GM21390 (cell line): ENCODE measurements at regions not wholly inside any gene's neighbourhood (a gene's known extent, or its start where the extent isn't known, plus 50 kb on each side); places are given as distances from the start of the nearest gene placed in this dataset.

Source experiments
- ATAC-seq: cut with Tn5 transposase; IDR thresholded peaks from one replicate; pipeline ENCODE4 v1.9.1; 2021; ENCODE audit not compliant: unreplicated experiment

DNA sequence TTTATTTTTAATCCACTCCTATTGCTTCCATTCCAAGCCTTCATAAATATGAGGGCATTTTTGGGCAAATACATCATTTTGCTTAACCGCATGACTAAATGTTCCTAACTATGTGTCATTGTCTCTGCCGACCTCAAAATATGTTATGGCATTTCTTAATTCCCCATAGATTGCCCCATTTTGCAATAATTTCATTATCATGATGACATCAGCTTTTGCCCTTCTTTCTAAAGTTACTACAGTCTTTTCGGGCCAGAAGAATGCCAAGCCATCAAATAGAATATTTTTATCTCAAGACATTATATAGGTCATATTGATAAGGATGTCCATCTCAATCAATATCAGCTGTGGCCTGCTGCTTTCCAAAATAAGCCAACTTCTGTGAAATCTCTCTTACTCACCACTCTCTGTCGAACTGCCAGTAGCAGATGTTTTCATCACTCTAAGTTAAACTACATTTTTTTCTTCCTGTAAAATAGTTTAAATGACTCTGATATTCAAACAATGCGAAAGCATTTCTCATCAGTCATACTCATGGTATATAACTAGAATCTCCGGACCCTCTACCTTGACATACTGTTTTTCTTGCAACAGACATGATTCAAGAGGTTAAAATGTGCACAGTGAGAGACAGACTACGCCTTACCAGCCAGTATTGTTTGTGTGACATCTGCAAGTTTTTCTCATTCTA is 1254.6 kb upstream of the CELF2 start:
- ATAC-seq: no peak

DNA sequence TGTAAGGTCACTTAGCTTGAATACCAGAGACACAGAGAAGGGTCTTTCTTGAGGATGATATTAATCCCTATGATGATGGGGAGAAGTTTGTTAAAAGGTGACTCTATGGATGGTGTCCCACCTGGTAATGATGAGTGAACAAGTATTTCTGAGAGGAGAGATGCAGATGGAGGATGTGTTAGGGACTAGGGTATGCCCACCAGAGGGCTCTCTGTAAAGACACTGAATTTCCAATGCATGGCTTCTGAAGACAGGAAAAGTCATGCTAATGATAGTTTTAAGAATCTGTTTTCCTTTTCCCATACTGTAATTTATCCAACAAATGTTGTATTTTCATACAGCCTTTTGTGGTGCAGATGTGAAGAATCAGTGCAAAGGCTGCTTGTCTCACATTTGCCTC is 1250.9 kb upstream of the CELF2 start:
- no peak for ATAC-seq

DNA sequence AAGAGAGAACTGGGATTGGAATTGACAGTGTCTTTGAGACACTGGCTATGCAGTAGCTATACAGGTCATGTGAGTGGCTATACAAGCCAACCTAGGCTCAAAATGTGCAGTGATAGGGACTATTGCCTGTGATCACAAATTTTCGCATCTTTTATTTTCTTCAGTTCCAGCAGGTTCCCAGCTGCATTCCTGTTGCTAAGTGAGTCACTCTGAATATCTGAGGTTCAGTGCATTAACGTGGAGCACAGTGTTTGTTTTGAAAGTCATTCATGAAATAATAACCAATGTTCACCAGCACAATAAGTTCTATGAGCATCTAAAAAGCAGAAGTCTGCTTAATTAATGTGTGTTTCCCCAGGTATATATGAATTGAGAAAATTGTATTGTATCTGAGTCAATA is 1236.0 kb upstream of the CELF2 start:
- no peak for ATAC-seq

DNA sequence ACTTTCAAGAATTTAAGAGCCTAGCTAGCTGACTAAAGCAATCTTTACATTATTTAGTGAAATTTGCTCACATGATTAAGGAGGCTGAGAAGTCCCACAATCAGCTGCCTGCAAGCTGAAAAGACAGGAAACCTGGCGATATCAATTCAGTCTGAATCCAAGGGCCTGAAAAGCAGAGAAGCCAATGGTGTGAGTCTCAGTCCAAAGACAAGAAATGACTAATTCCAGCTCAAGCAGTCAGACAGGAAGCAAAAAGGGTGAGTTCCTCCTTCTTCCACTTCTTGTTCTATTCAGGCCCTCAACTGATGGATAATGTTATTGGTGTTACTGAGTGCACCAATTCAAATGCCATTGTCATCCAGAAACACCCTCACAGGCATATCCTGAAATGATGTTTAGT is 1231.6 kb upstream of the CELF2 start:
- no peak for ATAC-seq

DNA sequence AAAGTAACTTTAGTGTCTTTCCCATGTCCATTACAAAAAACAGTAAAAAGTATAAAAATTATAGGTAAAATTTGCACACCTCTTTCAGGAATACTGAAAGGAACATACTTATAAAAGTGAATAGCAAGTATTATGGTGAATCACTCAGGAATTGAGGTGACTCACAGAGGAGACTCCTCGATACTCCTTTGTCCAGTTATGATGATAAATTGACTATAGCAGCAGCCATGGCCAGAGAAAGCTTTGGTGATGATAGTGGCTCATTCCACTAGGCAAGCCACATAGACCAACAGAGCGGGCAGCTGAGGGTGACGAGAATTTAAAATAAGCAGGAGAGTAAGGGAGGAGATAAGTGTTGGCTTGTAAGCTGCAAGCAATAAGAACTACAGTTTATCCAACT is 1231.1 kb upstream of the CELF2 start:
- ATAC-seq: no peak

DNA sequence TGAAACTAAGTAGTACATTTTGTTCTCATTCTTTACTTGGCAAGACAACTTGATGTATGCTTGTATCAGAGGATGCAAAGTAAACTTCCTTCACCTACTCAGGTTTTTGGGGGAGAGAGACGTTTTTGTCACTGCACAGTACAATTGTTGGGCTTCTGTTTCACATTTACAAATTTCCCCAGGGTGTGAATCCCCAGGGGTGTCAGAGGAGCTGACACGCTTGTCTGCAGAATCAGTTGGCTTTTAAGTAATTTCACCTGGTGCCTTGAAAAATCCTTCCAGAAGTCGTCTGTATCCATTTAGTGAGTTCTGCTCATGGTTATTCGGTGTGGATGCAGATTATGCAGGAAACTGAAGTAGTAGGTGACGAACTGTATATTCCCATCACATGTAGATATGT is 1227.7 kb upstream of the CELF2 start:
- ATAC-seq: no peak

DNA sequence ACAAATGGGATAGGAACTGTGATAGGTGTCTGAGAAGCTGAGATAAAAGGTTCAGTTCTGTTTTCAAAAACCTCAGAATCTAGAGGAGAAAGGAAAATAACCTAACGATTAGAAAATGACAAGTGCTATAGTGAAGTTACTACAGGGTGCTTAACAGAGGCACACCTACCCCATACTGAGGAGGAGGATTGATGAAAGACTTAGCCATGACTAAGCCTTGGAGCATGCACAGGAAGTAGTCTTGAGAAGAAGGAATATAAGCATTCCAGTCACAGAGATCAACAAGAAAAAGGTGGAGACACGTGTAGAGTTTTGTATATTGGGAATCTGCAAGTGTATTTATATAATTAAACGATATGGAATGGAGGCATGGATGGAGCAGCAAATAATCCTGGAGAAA is 1225.5 kb upstream of the CELF2 start:
- ATAC-seq: no peak

DNA sequence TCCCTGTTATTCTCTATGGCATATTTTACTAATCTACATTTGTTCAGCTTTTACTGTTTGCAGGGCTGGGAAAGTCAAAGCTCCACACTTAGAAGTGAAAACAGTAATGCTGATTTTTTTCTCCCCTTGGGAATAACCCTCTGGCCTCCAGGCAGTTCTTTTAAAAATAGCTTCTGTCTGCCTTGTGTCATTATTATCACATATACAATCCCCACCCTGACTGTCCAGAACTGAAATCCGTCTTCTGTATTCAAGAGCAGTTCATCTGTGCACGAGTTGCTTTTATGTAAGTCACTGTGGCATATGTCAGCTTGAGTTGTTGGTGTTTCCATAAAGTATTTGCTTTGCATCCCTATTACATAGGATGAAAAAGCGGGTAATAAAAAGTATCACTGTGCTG is 1221.1 kb upstream of the CELF2 start:
- no peak for ATAC-seq

DNA sequence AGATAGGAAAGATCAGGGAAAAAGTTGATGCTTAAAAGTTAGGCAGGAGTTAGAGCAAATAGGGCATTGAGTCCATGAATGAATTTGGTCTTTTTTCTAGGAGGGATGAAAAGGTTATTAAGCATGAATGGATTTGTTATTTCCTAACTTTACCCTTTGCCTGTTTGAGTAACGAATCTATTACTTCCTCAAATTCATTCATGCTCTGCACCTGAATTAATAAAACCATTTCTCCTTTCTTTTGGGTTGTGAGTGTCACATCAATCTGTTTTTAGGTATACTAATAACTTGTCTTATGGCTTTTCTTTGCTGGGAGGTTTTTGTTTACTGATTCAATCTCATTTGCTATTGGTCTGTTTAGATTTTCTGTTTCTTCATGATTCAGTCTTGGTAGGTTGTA is 1217.7 kb upstream of the CELF2 start:
- ATAC-seq: no peak

DNA sequence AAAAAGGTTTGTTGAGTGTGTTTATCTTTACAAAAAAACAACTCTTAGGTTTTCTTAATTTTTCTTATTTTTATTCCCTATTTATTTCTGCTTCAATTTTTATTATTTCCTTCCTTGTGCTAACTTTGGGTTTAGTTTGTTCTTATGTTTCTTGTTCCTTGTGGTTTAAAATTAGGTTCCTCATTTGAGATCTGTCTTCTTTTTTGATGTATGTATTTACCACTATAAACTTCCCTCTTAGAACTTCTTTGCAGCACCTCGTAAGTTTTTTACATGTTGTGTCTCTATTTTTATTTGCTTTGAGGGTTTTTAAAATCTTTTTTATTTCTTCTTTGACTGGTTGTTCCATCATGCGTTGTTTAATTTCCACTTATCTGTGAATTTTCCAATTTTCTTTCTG is 1217.1 kb upstream of the CELF2 start:
- no peak for ATAC-seq

DNA sequence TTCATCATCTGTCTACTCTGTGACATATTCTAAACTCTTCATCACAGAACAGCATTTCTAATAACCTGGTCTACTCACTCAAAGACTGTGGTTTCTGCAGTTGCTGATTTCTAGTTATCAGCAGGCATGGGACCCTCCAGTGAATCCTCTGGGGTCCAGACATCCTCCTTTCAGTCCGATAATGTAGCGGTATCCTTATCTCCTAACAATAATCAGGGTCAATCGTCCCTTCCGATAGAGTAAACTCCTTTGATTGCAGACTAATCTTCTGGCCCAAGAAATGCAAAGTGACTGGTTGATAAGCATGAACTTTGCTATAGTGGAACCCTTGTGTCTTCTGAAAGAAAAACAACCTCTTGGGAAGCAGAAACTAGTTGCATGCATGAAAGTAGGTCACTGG is 1209.8 kb upstream of the CELF2 start:
- no peak for ATAC-seq

DNA sequence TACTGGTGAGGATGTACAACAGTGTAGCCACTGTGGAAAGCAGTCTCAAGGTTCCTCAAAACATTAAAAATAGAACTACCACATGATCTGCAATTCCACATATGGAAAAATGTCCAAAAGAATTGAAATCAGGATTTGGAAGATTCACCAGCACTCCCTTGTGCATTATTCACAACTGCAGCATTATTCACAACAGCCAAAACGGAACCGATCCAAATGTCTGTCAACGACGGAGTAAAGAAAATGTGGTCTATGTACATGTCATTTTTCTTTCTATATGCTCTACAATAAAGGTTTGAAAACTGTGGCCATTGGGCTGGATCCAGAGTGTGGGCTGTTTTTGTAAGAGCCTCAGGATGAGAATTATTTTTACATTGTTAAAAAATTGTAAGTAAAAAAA is 1206.1 kb upstream of the CELF2 start:
- no peak for ATAC-seq

DNA sequence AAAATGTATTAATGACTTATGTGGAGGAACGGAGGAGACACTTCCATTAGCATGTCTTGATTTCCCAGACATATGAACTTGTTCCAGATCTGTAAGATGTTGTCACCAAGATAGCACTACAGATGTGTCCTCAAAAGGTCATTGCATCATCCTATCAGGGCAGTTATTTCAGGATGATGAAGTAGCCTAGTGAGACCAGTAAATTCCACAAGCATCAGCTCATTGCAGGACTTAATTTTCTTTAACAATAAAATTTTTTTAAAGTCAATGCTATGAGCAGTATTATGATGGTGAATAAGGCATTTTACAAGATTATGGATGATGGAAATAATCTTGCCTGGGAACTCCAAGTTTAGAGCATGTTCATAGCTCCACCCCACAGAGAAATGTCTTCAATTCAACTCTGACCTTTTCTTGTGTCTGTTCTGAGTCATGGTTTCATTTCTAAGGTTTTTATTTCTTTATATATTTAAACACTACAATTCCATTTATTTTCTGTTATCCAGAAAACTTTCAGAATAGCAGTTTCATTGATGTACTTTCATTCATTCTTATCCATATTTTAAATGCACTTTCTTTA is 1203.3 kb upstream of the CELF2 start:
- no peak for ATAC-seq

DNA sequence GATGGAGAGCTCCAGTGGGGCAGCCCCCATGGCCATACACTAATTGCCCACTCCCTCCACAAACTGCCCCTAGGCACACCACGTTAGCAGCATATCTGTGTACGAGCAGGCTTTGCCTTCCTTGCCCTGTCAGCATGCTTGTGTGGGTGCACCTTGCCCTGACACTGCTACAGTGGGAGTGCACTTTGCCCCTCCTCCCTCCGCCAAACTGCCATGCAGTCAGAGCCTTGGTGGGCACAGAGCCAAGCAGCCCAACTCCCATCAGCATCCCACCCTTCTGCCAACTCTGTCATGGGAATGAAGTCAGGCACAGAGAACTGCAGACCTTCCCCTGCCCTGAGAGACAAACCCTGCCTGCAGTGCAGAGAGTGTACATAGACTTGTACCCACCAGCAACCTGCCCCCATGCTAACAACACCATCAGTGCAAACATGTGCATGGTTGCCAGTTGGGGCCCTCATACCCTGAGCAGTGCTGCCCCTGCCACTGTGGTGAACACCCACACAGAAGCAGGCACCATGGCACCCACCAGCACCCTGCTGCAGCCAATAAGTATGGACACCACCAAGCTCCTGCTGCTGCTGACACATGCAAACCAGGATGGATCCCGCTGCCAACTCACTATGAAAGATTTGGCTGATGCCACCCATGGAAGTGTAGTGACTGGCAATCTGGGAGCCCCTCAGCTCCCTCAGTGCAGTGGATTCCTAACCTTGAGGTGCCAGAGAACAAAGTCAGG is 1197.7 kb upstream of the CELF2 start:
- no peak for ATAC-seq

DNA sequence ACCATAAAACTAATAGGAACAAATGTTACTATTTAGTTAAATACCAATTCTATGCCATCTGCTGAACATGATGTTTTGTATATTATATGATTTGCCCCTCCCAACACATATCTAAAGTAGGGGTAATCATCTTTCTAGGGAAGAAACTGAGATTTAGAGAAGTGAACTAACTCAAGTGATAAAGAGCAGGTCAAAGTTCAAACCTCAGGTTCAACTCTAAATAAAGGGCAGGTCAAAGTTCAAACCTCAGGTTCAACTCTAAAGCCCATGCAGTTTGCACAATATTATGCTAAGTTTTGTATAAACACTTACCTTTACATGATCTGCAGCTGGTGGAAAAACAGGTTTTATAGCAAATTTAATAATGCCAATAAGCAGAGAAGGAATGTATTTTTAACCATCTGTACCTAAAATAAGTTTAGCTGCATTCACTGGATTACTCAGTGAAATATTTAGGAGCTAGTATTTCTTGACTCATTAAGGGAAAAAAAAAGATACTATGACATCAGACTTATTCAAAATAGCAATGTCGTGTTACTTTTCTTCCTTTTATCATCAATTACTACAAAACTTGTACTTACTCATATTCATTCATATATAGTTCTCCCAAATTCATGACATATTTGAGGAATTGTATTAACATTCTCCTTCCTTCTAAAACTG is 1194.3 kb upstream of the CELF2 start:
- no peak for ATAC-seq

DNA sequence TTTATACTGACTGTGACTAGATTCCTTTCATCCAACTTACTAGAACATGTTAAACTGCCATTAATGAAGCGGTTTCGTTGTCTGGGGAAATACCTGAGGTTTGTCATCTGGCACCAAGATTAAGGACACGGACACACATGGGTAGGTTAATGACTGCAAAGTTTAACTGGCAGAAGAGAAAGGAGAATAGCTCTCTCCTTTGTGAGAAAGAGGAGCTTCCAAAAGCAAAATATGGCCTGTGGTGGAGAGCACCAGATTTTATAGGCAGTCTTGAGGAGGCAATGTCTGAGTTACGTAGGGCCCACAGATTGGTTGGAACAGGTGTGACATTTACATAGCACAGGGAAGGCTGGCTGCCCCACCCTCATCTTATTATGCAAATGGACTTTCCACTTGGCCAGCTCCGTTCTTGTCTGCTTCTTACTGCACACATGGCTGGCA is 1193.0 kb upstream of the CELF2 start:
- ATAC-seq: no peak

DNA sequence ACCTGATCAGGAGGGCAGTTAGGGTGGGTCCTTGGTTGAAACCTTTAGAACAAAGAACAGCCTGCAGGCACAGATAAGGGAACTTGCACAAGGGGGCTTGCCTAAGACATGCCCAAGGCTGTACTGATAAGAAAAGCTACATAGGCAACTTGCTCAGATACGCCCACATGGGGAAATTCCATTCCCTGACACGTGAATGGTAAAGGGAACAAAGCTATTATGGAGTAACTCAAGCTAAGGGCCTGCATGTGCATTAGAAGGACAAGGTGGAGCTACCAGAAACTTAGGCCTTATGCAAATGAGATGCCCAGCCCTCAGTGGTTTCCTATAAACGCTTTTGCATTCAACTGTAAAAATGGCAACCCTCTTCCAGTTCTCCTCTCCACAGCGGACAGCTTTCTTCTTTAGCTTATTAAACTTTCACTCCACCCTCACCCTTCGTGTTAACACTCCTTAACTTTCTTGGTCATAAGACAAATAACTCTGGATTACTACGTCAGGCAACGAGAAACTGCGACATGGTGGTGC is 1192.1 kb upstream of the CELF2 start:
- ATAC-seq: no peak

DNA sequence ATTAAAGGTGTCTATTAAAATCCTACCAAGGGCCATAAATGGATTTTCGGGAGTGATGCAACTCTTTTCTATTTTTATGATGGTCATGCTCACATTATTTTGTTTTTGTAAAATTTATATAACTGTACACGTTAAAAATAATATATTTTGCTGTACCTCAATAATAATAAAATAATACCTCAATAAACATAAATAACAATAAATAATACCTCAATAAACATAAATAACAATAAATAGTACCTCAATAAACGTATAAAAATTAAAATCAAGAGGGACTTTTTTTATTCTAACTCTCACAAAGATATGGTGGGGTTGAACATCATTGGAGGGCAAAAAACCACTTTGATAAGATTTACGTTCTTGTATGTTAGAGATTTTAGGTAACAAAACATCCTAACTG is 1189.6 kb upstream of the CELF2 start:
- no peak for ATAC-seq

DNA sequence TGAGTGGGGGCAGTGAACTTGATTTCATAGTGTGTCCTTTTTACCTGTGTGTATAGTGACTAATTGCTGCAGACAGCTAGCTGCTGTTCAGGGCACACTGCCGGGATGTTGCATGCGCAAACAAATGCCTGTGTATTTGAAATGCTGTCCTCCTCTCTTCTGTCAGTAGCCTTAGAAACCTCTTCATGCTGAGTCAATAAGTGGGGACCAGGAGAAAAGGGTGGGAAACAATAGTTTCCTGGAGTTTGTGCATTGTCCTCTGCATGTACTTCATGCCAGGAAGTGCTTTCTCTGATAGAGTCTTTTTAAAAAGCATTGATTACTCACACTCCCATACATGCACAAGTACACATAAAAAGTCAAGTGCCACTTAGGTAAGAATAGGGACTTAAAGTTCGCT is 1183.7 kb upstream of the CELF2 start:
- ATAC-seq: no peak

DNA sequence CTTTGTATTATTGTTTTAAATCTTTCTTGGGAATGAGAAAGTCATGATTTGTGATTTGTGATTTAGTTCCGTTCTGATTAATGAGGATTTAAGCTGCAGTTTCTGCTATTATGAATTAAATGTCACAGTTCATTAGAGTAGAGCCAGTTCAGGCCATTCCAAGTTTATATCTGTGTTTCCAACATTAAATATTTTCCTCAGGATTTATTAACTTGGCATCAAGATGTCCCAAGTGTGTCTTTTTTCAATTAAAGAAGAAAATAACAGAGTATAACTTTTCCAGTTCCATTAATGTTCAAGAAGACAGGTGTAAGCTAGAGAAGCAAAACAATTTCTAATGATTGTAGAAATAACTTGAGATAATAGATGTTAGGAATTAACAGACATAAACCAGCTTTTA is 1183.2 kb upstream of the CELF2 start:
- ATAC-seq: no peak

DNA sequence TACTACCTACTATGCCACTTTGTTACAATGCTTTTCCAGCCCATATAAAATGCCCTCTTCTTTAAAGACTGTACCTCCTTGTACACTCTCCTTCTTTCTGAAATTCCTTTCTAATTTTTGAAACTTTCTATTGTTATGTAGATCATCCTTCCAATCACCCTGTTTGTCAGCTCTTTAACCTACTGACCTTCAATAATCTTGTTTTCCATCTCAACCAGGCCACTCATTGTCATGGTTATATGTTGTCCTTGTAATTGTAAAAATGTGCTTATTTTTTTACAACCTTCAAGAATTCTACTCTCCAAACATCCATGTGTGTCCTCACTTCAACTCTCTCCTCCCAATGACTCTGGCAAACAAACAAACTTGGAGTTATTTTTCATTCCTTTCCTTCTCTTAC is 1172.6 kb upstream of the CELF2 start:
- ATAC-seq: no peak

DNA sequence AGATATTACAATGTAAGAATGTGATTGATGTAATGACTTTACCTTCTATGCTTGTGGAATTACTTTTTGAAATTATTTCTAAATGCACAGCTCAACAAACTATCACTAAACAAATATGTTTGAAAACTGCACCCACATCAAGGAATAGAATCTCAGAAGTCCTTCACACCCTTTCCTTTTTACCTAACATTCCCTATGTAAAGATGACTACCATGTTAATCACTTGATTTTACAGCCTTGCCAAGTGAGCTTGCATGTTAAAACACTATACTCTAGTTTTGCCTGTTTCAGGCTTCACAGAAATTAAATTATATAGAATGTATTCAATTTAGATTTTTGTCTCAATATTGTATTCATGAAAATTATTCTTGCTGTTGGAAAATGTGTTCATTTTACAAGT is 1169.4 kb upstream of the CELF2 start:
- no peak for ATAC-seq
